Stimulated activated CD4-positive, alpha-beta T cell treated with anti-CD3 and anti-CD28 coated beads, Interleukin-1b, Interleukin-23, amount 100 ng/mL, for 24 hours (primary cell): ENCODE measurements at regions not wholly inside any gene's neighbourhood (a gene's known extent, or its start where the extent isn't known, plus 50 kb on each side); places are given as distances from the start of the nearest gene placed in this dataset.
A peak's percentile ranks its signal among the peaks of the same experiment; 100 is the strongest.

Source experiments
- DNase-seq, 4 experiments: peaks; one replicate each; pipeline ENCODE4 v3.0.0-alpha.2; 2020; ENCODE audit warnings: low read depth in 4 of 4, low spot score in 1 of 4

- DNase-seq, result no peak
Observed at GRCh38 chr6:11633741-11634509, 96.4 kb downstream of the TMEM170B start.

- DNase-seq, result no peak
Observed at GRCh38 chr6:11634948-11635347, 97.4 kb downstream of the TMEM170B start.

- DNase-seq, result no peak
Observed at GRCh38 chr6:11636121-11636520, 98.6 kb downstream of the TMEM170B start.

- DNase-seq, result no peak
Observed at GRCh38 chr6:11637266-11637665, 99.7 kb downstream of the TMEM170B start.

- DNase-seq, result no peak
Observed at GRCh38 chr6:11639376-11640235, 102.1 kb downstream of the TMEM170B start.

- no peak for DNase-seq
Observed at GRCh38 chr6:11640486-11640885, 102.9 kb downstream of the TMEM170B start.

GRCh38 chr6:11644071-11644470 lies 106.5 kb downstream of the TMEM170B start:
- DNase-seq, result no peak

GRCh38 chr6:11644601-11645000 lies 107.1 kb downstream of the TMEM170B start:
- DNase-seq, result no peak

- DNase-seq, result no peak
Observed at GRCh38 chr6:11645016-11645415, 107.5 kb downstream of the TMEM170B start.

GRCh38 chr6:11648436-11648775 lies 110.9 kb downstream of the TMEM170B start:
- no peak for DNase-seq

GRCh38 chr6:11648889-11649288 lies 111.3 kb downstream of the TMEM170B start:
- DNase-seq, result no peak

- no peak for DNase-seq
Observed at GRCh38 chr6:11650025-11650696, 112.6 kb downstream of the TMEM170B start.

- DNase-seq, result no peak
Observed at GRCh38 chr6:11650711-11651110, 113.2 kb downstream of the TMEM170B start.

- DNase-seq, result peak in 2 of 4 experiments; percentile 5 to 19
Observed at GRCh38 chr6:11653028-11653583, 115.6 kb downstream of the TMEM170B start.

- no peak for DNase-seq
Observed at GRCh38 chr6:11654876-11655275, 117.3 kb downstream of the TMEM170B start.

- no peak for DNase-seq
Observed at GRCh38 chr6:11656491-11656890, 118.9 kb downstream of the TMEM170B start.

- no peak for DNase-seq
Observed at GRCh38 chr6:11659757-11660156, 118.8 kb downstream of the ADTRP start.

- no peak for DNase-seq
Observed at GRCh38 chr6:11662323-11662722, 116.3 kb downstream of the ADTRP start.

GRCh38 chr6:11663519-11663918 lies 115.1 kb downstream of the ADTRP start:
- no peak for DNase-seq
